NCI-H1694 treated with DMSO at 0.1 percent for 48 hours (cell line): ENCODE measurements at regions not wholly inside any gene's neighbourhood (a gene's known extent, or its start where the extent isn't known, plus 50 kb on each side); places are given as distances from the start of the nearest gene placed in this dataset.
"Not testable (repeated sequence)": the region's sequence is repeated elsewhere in the genome, so short reads cannot be mapped to it uniquely, and the experiment has no call there.

Experiments
- DNase-seq: peaks from one replicate; lab custom pipeline; 2025; lab: John Stamatoyannopoulos, UW

DNA sequence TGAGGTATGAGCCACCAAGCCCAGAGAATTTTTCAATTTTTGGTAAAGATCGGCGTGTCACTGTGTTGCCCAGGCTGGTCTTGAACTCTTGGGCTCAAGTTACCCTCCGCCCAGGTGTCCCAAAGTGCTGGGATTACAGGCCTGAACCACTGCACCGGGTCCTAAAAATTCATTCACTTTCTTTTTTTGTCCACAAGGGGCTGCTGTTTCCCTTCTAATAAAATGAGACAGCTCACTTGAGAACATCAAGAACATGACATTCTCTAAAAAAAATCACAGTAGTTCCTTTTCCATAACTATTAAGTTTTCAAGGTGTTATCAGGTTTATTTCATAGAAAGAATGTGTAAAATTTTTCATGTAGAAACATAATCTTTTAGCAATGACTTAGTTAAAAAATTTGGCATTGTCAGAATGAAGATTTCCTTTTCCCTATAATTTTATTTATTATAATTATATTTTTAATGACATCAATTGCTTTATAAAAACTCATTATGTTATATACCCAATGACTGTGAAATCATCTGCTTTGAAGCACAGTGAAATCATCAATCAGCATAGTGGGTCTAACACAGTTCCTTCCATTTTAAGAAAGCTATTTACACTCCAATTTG lies 1723.8 kb upstream of the DEFB115 start:
- DNase-seq = peak; percentile 0

GRCh38 chr20:29566901-29567635 lies 1690.4 kb upstream of the DEFB115 start:
- DNase-seq = not testable (repeated sequence)

GRCh38 chr20:29567671-29568070 lies 1689.8 kb upstream of the DEFB115 start:
- DNase-seq = not testable (repeated sequence)

- not testable (repeated sequence) for DNase-seq
These were observed 1687.3 kb upstream of the DEFB115 start for GRCh38 chr20:29570126-29570525.

GRCh38 chr20:29589530-29589929 lies 1667.9 kb upstream of the DEFB115 start:
- not testable (repeated sequence) for DNase-seq

DNA sequence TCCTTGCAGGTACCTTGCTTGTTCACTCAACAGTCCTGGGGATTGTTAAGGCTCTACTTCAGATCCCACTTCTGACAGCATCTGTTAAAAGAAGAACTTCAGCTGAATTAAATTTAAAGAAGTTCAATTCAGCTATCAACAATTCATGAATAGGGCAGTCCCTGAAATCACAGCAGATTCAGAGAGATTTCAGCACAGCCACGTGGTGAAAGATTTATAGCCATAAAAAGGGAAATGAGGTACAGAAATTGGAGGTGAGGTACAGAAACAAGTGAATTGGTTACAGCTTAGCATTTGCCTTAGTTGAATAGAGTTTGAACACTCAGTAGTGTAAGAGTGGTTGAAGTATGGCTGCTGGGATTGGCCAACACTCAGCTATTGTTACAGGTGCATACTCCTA lies 1653.3 kb upstream of the DEFB115 start:
- not testable (repeated sequence) for DNase-seq

DNA sequence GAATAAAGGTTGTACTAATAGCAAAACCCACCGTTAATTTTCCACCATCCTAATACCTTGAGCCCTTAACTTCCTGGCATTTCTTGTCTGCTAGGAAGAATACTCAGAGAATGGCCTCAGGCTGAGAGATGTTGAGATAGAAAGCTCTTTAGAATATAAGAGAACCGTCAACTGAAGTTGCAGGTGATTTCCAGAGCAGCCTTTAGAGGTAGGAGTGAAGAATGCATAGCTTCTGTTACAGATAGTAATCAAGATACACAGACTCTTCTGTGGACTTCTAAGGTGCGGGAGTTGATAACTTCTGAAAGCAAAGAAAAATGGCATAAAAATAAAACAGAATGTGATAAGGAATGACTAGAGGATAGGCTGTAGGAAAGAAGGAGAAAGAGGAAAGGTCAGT lies 1651.3 kb upstream of the DEFB115 start:
- not testable (repeated sequence) for DNase-seq

DNA sequence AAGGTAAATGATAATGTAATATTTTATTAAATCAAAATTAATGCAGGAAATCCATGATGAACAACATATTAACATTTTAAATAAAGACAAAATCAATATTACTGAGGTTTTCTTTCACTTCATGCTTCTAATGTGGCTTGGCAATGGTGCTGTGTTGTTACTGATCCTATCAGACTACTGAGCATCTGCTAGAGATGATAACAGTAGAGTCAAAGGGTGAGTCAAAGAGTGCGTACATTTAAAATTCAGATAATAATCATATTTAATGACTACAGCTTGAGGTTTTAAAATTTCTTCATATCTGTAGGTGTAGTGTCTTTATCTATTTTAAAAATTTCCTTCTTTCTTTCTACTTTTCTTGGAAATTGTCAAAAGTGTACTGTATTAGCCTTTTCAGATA lies 1628.1 kb upstream of the DEFB115 start:
- DNase-seq = not testable (repeated sequence)
